ENCODE measurements at regions not wholly inside any gene's neighbourhood (a gene's known extent, or its start where the extent isn't known, plus 50 kb on each side); places are given as distances from the start of the nearest gene placed in this dataset.

DNA sequence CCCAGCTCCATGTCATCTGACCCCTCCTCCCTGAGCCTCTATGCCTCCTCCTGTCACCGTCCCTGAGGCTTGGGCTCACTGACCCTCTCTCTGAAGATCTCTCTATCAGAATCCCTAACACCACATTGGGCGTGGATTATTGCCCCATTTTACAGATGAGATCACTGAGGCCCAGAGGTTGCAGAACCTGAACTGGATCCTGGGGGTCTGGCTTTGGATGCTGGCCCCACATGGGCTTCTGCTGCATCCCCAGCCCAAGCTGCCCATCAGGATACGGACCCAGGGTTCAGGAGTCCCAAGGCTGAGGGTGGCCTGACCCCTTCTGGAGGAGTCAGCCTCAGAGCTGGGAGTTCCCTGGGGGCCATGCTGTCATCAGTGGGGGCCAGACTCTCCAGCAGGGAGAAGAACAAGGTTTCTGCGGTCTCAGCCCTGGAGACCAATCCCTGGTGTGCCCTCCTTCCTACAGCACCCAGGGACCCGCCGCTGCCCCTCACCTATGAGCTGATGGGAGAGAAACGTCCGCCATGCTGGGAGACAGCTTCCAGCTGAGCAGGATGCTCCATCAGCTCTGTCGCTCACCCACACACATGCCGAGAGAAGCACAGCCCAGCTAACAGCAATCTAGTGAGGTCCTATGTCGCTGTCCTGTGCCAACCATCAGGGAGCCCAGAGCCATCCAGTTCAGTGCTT lies 273.1 kb downstream of the UACA start:
- no peak overlapping the region for H3K4me3 ChIP-seq
- H3K4me1 ChIP-seq: peaks cover 30 to 82% of the 10 kb centered on the region in 2 donors
- H3K27ac ChIP-seq: no peak overlapping the region
- no peak for DNase-seq
- no peaks in the 10 kb centered on the region for H3K9me3 ChIP-seq
- TF ChIP-seq, protein P1, sequence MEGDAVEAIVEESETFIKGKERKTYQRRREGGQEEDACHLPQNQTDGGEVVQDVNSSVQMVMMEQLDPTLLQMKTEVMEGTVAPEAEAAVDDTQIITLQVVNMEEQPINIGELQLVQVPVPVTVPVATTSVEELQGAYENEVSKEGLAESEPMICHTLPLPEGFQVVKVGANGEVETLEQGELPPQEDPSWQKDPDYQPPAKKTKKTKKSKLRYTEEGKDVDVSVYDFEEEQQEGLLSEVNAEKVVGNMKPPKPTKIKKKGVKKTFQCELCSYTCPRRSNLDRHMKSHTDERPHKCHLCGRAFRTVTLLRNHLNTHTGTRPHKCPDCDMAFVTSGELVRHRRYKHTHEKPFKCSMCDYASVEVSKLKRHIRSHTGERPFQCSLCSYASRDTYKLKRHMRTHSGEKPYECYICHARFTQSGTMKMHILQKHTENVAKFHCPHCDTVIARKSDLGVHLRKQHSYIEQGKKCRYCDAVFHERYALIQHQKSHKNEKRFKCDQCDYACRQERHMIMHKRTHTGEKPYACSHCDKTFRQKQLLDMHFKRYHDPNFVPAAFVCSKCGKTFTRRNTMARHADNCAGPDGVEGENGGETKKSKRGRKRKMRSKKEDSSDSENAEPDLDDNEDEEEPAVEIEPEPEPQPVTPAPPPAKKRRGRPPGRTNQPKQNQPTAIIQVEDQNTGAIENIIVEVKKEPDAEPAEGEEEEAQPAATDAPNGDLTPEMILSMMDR (IDR thresholded peaks at IDR 0.05): no peak
- no peak for ATAC-seq
- intact Hi-C loops (cut with DNase I): no loop called here
- H3K27me3 ChIP-seq: no peaks in the 10 kb centered on the region
- H3K36me3 ChIP-seq: no peaks in the 10 kb centered on the region

DNA sequence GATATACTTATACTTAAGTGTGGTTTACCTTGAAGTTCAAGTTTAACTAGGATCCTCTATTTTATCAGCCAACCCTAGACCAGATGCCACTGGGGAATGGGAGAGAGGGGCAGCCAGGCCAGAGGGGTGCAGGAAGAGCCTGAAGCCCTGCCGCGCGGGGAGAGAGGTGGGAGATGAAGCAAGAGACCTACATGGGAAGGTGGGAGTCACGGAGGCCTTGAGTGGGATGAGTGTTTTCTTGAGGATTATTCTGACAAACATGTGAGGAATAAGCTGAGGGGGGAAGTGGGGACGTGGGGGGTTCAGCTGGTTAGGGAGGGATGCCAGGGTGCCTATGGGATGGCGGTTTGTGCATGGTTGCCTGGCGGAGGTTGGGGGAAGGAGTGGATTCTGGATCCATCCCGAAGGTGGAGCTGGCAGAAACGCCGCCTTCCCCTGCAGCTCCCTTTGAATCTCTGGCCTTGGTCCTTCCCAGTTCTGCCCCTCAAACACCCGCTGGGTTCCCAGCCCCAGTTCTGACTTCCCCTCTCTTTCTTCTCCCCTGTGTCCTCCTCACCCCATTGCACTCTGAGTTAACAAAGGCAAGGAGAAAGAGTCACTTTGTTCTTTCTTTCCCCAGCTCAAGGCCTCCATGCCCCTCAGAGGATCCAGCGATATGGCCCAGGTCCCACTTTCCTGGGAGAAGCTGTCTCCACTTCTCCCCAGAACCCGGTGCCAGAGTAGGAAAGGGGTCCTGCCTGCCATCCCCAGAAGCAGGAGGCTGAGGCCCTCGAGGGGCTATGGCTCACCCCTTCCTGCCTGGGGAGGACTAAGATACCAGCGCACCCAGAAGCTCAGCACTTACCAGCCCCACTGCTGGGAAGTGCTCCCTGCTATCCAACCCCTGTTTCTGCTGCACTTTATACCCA lies 274.2 kb downstream of the UACA start:
- no peak for ATAC-seq
- intact Hi-C loops (cut with DNase I): no loop called here
- H3K9me3 ChIP-seq: no peaks in the 10 kb centered on the region
- TF ChIP-seq, protein P1 (IDR thresholded peaks at IDR 0.05): no peak
- peak in 1 of 4 donors; percentile 37 for DNase-seq
- H3K27me3 ChIP-seq: no peaks in the 10 kb centered on the region
- H3K36me3 ChIP-seq: no peaks in the 10 kb centered on the region
- no peak overlapping the region for H3K27ac ChIP-seq
- no peak overlapping the region for H3K4me3 ChIP-seq
- peaks cover 24 to 82% of the 10 kb centered on the region in 2 donors for H3K4me1 ChIP-seq

DNA sequence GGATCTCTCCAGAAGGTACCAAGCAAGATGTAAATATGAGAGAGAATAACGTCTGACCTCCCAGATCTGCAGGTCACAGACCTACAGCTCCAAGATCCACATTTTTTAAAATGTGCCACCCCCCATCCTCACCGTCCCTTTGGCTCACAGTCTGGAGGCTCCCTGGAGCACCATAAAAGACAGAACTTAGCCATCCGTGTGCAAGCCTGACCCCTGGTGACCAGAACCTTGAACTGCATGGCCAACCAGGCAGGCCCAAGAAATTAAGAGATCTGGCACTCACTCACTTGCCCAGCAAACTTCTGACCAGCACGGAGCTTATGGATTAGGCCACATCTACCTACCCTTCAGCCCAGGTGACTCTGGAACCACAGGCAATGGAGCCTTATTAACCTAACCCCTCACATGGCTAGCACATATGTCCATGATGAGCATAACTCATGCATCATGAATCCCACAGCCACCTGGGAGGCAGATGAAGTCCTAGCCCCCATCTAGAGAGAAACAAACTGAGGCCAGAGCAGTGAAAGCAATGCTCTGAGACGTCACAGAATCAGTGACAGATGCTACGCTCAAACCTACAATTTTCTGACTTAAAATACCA lies 275.3 kb downstream of the UACA start:
- intact Hi-C loops (cut with DNase I): no loop called here
- H3K27ac ChIP-seq: no peak overlapping the region
- DNase-seq (peak; percentile 60 to 84 (median 74)), ATAC-seq (peak; percentile 79)
- H3K27me3 ChIP-seq: no peaks in the 10 kb centered on the region
- H3K9me3 ChIP-seq: no peaks in the 10 kb centered on the region
- TF ChIP-seq, protein P1 (IDR thresholded peaks at IDR 0.05): peak; percentile 95 to 96
- H3K36me3 ChIP-seq: no peaks in the 10 kb centered on the region
- no peak overlapping the region for H3K4me3 ChIP-seq
- H3K4me1 ChIP-seq: peaks cover 24 to 82% of the 10 kb centered on the region in 2 donors

DNA sequence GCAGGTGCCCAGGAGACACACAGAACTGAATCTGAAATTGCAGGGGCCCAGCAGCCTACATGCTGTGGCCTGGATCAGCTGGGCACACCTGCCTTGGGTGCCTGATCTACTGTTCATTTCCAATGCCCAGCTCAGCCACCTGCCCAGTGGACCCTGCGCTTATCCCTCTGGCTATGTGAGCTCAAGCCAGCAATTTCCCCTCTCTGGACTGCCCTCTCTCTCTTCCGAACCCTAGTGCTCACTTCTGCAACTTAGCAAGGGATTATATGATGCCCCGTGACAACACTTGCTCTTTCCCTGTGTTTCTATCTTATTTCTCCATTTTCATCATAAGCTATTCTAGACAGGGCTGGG lies 276.0 kb downstream of the UACA start:
- TF ChIP-seq, protein P1 (IDR thresholded peaks at IDR 0.05): no peak
- no peaks in the 10 kb centered on the region for H3K27me3 ChIP-seq
- ATAC-seq (peak; percentile 17), DNase-seq (peak in 1 of 4 donors; percentile 53)
- H3K9me3 ChIP-seq: no peaks in the 10 kb centered on the region
- H3K4me1 ChIP-seq: peaks cover 17 to 82% of the 10 kb centered on the region in 2 donors
- peak overlapping the region in 1 of 2 donors; percentile 87 for H3K27ac ChIP-seq
- no peak overlapping the region for H3K4me3 ChIP-seq
- intact Hi-C loops (cut with DNase I): no loop called here
- no peaks in the 10 kb centered on the region for H3K36me3 ChIP-seq
